ENCODE measurements at regions not wholly inside any gene's neighbourhood (a gene's known extent, or its start where the extent isn't known, plus 50 kb on each side); places are given as distances from the start of the nearest gene placed in this dataset.

DNA sequence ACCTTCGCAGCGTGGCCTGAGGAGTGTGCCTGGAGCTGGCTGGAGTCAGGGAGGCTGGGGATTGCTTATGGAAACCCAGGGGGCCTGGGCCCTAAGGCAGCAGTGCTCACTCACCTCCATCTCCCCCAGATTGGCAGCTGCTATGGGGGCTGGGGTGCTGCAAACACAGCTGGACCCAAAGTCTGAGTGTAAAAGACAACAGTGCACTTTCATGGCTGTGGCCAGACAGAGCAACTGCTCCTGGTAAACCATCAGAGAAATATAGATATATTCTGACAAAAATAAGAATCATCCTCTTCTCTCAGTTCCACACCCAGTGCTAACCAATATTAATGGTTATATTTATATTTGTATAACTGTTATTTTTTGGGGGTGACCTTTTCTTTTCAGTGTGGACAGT is 123.9 kb downstream of the TENT4A start:
- Histone ChIP-seq H4K5ac (ENCODE audit: insufficient read length, low read depth, low read length) (no peak overlapping the region), H2BK20ac (ENCODE audit: low read length) (no peak overlapping the region), H2BK12ac (ENCODE audit: low read depth, low read length) (no peak overlapping the region), H3K27me3 (replicated peaks in 1 of 4; ENCODE audit: control insufficient read depth in 3 of 4, extremely low read depth in 1 of 4, insufficient read depth in 3 of 4, low read length in 3 of 4) (no peaks in the 10 kb centered on the region; a peak in 2 of 7 replicates), H3K14ac (ENCODE audit: insufficient read length) (no peak overlapping the region), H3K23ac (ENCODE audit: insufficient read length) (no peak overlapping the region), H4K8ac (ENCODE audit: extremely low read depth, insufficient read depth, low read length) (no peak overlapping the region; the same call in 1 of the 2 replicates), H4K91ac (replicated peaks; ENCODE audit: insufficient read length, low read length) (no peak overlapping the region), H3K4me3 (ENCODE audit: extremely low read depth in 1 of 4, insufficient read depth in 2 of 4, low read depth in 3 of 4, low read length in 4 of 4) (no peak overlapping the region), H3K9me3 (ENCODE audit: insufficient read depth in 2 of 2, low read depth in 1 of 2, low read length in 1 of 2) (peaks cover 0 to 5% of the 10 kb centered on the region in 2 experiments; a peak in 2 of 4 replicates), H2BK5ac (ENCODE audit: low read depth, low read length) (no peak overlapping the region), H3K36me3 (ENCODE audit: control insufficient read depth in 2 of 4, insufficient read depth in 4 of 4, low read length in 3 of 4) (no peaks in the 10 kb centered on the region), H3K4me1 (replicated peaks in 1 of 4; ENCODE audit: control insufficient read depth in 3 of 4, insufficient read depth in 4 of 4, low read length in 3 of 4) (no peaks in the 10 kb centered on the region), H2BK120ac (replicated peaks; ENCODE audit: low read depth, low read length) (no peak overlapping the region), H3K56ac (replicated peaks; ENCODE audit: insufficient read length, low read depth, low read length) (no peak overlapping the region), H4K20me1 (replicated peaks in 1 of 2; ENCODE audit: control insufficient read depth in 1 of 2, insufficient read depth in 2 of 2, low read length in 2 of 2) (no peaks in the 10 kb centered on the region), H3K18ac (ENCODE audit: extremely low read depth, low read length) (no peak overlapping the region), H2AFZ (ENCODE audit: low read length) (no peak overlapping the region), H3K4me2 (ENCODE audit: insufficient read depth in 1 of 2, low read depth in 2 of 2, low read length in 2 of 2) (no peak overlapping the region), H3K79me1 (ENCODE audit: low read depth, low read length) (no peaks in the 10 kb centered on the region), H3K23me2 (ENCODE audit: low read depth, low read length) (no peaks in the 10 kb centered on the region), H3K79me2 (ENCODE audit: control insufficient read depth in 1 of 2, insufficient read depth in 2 of 2, low read length in 2 of 2) (no peaks in the 10 kb centered on the region), H3K4ac (replicated peaks; ENCODE audit: insufficient read length, low read depth, low read length) (no peak overlapping the region), H3K27ac (ENCODE audit: low read depth, low read length) (no peak overlapping the region), H2AK5ac (ENCODE audit: low read depth, low read length) (0 out of 2 replicates have a peak overlapping the region, but pooled peaks have one; percentile 89), H3K9ac (replicated peaks in 1 of 4; ENCODE audit: extremely low read depth in 1 of 4, low read depth in 3 of 4, low read length in 3 of 4) (no peak overlapping the region), H2BK15ac (ENCODE audit: low read length) (0 out of 2 replicates have a peak overlapping the region, but pooled peaks have one; percentile 32)
- CTCF ChIA-PET (ENCODE audit: partially characterized antibody), result interaction anchor here (0.9 to 1.8 kb wide), 7 partner anchors 10 to 673 kb away, joined by 3 to 34 read pairs (median 5); no protein-coding TSS in a partner anchor
- no peak for FAIRE-seq
- TF ChIP-seq EGR1 (IDR thresholded peaks at IDR 0.05; ENCODE audit: borderline replicate concordance, low read depth, low read length), result no peak
- no peak for TF ChIP-seq RNF2 (IDR thresholded peaks at IDR 0.05; ENCODE audit: borderline replicate concordance, low read depth, low read length, missing control alignments, poor library complexity, severe bottlenecking)
- TF ChIP-seq RAD21 (IDR thresholded peaks at IDR 0.05 in 1 of 2, conservative IDR thresholded peaks at IDR 0.05 in 1 of 2; ENCODE audit: low read depth in 2 of 2, low read length in 2 of 2), result no peak
- TF ChIP-seq, protein P1, sequence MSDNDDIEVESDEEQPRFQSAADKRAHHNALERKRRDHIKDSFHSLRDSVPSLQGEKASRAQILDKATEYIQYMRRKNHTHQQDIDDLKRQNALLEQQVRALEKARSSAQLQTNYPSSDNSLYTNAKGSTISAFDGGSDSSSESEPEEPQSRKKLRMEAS (IDR thresholded peaks at IDR 0.05), result no peak
- TF ChIP-seq BRCA1 (IDR thresholded peaks at IDR 0.05; ENCODE audit: low read depth, low read length), result no peak
- no peak for TF ChIP-seq PHF8 (conservative IDR thresholded peaks at IDR 0.05; ENCODE audit: low read depth, low read length)
- TF ChIP-seq NRF1 (IDR thresholded peaks at IDR 0.05; ENCODE audit: low read depth, low read length), result no peak
- TF ChIP-seq SP4 (IDR thresholded peaks at IDR 0.05; ENCODE audit: low read length), result no peak
- TF ChIP-seq TCF12 (IDR thresholded peaks at IDR 0.05; ENCODE audit: low read depth, low read length), result no peak
- TF ChIP-seq CREB1 (IDR thresholded peaks at IDR 0.05), result no peak
- TF ChIP-seq CHD1 (IDR thresholded peaks at IDR 0.05; ENCODE audit: low read depth, low read length), result no peak
- 94% methylated on average over 2 of the region's 2 CpGs; no CpG with 5 or more reads in 1 of the 2 experiments for WGBS, 2 experiments (ENCODE audit: extremely low coverage in 1 of 2, insufficient coverage in 1 of 2, insufficient read length in 1 of 2, insufficient replicate concordance in 2 of 2, low coverage in 1 of 2, low lambda C conversion rate in 2 of 2, missing lambda C conversion rate in 1 of 2)
- no peak for DNase-seq (ENCODE audit: low read depth in 1 of 2, low spot score in 2 of 2)
- POLR2A ChIA-PET (ENCODE audit: partially characterized antibody), result no interaction called here

Measured in H1 (cell line).